SK-N-DZ (cell line): ENCODE measurements at regions not wholly inside any gene's neighbourhood (a gene's known extent, or its start where the extent isn't known, plus 50 kb on each side); places are given as distances from the start of the nearest gene placed in this dataset.

Experiments used
- DNase-seq: peaks from one replicate; pipeline ENCODE4 v3.0.0-alpha.2; 2015; ENCODE audit warnings: low spot score

DNA sequence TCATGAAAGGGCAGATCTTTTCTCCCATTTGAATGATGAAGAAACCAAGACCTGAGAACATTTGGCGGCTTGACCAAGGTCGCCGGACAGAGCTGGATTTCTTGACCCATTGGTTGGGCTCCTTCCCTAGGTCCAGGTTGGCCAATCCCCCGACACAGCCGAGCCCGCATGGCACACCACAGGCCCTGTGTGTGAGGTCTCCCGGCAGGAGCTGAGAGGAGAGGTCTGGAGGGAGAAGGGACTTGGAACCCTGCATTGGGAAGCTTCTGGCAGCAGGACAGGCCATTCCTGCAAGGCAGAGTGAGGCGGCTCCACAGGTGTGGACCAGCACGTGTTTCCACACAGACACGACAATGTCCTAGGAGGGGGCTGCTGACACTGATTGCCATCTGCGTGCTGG is 98.6 kb upstream of the THY1 start:
- no peak for DNase-seq

GRCh38 chr11:119520966-119521365 is 98.0 kb upstream of the THY1 start:
- DNase-seq = no peak

GRCh38 chr11:119520400-119520799 is 97.4 kb upstream of the THY1 start:
- DNase-seq = no peak

DNA sequence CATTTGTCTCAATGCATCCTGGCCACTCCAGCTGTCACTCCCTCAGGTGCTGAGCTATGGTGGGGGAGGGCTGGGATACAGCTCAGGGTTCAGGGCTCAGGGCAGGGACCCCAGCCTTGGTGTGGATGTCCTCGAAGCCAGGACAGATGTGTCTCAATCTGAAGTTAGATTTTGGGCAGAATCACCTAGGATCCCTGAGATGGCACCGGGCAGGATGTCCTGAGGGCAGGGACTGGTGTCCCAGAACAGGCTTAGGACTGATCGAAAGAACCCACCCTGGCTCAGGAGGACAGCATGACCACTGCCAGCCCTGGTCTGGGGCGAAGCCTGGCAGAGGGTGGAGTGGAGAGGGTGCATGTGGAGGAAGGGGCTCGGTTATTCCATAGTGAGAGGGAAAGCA is 96.8 kb upstream of the THY1 start:
- DNase-seq = no peak

DNA sequence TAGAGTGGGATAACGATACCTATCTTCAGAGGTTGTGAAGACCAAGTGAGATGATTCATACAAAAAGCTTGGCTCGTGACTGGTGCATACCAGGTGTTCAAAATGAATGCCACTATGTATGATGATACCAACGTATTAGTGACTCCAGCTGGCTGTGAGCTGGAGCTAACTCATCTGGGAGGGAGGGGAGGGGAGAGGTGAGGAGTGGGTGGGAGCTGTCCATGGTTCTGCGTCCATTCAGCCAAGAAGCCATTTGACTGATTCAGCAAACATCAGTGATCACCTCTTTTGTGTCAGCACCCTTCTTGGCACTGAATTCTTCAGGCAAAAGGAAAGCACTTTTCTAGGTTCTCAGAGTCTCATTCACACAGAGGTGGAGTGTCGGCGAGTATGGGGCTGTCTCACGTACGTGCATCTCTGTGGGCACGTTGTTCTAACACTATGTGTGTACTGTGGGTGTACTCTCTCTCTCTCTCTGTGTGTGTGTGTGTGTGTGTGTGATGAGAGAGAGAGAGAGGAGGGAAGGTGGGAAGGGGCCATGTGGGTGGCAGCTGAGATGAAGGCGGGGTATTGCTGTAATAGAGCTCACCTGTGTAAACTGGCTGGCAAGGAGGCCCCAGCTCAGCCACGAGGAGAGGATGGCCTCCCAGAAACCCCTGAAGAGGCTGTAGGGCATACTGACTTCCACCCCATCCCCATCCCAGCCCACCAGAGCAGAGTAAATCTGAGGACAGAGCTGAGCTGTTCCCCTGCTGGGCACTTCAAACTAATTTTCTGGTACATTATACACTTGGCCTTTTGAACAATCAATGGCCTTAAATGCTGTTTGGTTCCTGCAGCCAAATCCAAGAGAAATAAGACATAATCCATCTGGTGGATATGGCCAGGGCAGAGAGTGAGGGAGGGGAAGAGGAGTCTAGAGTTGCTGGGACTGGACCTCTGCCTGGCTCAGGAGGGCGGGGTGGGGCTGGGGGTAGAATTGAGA is 96.1 kb upstream of the THY1 start:
- no peak for DNase-seq

DNA sequence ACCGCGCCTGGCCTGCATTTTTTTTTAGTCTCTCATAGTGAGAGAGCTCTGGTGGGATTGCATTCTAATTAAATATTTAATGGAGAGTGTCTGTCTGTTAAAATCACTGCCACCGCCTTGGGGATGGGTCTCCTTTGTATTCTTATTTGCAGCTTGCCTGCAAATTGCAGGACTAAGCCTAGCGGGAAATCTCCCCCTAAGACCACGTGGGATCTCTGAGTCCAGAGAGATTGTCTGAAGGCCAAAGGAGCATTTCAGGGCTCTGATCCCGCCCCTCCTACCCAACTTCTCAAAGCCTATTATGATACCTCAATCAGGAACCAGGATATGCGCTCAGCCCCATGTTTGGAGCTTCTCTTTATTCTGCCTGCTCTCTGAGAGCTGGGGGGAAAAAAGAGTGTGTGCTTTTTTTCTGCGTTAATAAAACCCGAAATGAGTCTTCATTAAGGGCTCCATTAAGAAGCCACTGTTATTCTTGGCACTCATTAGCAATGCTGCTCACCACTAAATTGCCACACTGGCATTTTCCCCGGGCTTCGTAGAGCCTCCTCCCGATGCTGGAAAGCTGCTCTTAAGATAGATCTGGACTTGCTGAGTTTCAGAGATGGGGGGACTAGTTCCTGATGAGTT is 92.9 kb upstream of the THY1 start:
- no peak for DNase-seq

- DNase-seq = no peak
Observed at GRCh38 chr11:119513806-119514170, 90.8 kb upstream of the THY1 start.

DNA sequence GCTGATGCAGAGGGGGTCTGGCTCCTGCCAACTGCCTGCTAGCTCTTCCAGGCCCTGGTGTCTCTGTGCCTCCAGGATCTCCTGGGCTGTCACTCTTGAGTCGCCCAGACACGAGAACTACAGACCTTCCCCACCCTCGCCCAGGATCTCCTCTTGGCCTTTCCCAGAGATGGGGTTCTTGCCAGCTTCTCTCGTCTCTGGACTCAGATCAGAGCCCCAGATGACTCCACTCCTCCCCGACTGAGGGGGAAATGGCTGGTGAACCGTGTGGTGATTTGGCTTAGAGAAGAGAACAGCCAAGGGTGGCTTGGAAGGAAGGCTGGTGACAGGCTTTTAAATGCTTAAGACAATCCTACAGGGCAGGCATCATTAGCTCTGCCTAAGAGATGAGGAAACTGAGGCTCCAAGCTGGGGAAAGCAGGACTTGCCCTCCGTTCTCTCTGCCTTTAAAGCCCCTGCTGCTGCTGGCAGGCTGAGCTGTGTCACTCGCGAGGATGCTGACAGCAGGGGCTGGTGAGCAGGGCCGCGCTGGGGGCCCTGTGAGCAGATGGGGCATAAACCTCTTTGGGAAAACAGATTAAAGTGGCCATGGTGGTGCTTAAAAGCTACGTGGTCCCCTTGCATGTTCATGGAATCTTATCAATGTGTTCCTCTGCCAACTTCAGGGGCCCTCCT is 90.3 kb upstream of the THY1 start:
- no peak for DNase-seq

DNA sequence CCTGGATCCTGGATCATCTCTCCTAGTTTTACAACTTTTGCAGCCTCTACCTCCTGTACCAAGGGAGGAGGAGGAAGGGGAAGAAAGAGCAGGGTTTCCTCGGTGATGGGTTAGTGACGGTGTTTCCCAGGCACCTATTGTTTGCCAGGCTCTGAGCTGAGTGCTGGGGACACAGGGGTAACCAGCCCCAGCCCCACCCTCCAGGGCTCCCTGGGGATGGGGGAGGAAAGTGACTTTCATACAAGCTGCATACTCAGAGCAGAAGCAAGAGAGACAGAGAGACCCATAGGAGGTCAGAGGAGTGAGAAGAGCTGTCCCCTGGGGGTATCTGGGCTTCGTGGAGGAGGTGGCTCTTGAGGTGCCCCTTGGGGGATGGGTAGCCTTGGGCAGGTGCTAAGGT is 89.4 kb upstream of the THY1 start:
- no peak for DNase-seq

DNA sequence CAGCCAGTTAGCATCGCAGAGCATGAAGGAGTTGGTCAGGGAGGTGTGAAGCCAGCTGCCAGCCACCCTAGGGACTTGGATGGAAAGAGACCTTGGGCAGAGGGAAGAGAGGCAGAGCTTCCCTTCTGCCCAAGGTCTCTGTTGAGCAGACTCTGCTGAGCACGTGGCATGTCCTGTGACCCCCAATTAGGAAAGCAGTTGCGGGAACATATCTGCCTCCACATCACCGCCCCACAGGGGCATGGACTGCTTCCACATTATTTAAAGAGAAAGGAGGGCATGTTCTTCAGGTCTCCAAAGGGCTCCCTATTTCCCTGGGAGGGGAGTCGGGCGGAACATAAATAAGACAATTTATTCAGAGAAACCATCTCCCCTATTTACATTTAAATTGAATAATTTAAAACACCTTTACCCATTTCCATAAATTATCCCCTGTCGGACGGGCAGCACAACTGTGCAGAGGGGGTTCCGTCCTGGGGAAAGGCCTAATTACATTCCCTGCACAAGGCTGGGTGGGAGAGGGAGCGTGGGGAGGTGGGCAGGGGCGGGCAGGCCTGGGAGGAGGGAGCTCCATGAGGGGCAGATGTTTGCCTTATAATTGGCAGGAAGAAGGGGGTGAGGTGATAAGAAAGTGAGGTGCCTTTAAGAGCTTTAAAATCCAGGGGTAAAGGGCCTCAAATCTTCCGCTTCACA is 88.8 kb upstream of the THY1 start:
- DNase-seq = no peak

- no peak for DNase-seq
Observed at GRCh38 chr11:119509969-119510401, 87.0 kb upstream of the THY1 start.

DNA sequence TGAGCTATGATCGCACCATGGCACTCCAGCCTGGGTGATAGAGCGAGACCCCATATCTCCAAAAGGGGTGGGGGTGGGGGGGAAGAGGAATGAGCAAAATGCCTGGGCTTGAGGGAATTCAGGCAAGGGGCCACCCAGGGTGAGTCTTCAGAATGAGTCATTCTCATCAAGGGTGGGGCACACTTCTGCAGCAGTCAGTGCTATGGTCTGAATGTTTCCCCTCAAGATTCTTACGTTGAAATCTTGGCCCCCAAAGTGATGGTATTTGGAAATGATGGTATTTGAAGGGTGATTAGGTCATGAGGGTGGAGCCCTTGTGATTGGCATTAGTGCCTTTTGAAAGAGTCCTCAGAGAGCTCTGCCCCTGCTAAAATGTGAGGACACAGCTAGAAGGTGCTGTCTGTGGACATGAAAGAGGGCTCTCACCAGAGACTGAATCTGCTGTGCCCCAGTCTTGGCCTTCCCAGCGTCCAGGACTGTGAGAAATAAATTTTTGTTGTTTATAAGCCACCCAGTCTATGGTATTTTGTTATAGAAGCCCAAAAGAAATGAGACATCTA is 86.4 kb upstream of the THY1 start:
- no peak for DNase-seq

DNA sequence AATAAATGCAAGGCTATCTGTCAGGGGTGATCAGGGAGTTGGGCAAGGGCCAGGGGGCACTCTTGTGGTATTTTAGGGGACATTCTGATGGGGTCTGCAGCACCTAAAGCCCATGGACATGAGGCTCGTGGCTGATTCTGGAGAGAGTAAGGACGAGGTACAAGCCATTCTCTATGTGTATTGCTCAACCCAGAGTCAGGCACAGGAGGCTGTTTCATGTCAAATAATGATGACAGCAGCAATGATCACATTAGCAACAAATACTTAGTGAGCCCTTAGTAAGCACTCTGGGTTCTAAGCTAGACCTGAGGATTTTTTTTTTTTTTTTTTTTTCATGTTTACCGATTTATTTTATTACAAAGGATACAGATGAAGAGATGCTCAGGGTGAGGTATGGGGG is 83.5 kb upstream of the THY1 start:
- peak; percentile 81 for DNase-seq

- no peak for DNase-seq
Observed at GRCh38 chr11:119505861-119506260, 82.9 kb upstream of the THY1 start.

GRCh38 chr11:119505071-119505470 is 82.1 kb upstream of the THY1 start:
- DNase-seq = no peak

DNA sequence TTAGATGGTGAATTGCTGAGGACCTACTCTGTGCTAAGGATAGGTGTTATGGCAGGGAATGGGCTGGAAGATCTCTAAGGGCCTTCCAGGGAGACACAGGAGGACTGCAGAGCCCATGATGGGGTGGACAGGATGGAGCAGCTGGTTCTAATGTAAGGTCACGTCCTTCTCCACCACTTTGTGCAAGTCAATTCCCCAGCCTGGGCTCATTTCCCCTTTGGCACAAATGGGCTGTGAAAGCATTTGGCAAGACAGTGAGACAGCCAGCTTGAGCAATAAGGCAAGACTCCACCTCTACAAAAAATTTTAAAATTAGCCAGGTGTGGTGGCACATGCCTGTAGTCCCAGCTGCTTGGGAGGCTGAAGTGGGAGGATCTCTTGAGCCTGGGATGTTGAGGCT is 81.4 kb upstream of the THY1 start:
- no peak for DNase-seq

- DNase-seq = no peak
Observed at GRCh38 chr11:119501777-119502405, 78.9 kb upstream of the THY1 start.

GRCh38 chr11:119497717-119498116 is 74.7 kb upstream of the THY1 start:
- DNase-seq = no peak

GRCh38 chr11:119496997-119497396 is 74.0 kb upstream of the THY1 start:
- DNase-seq = no peak

DNA sequence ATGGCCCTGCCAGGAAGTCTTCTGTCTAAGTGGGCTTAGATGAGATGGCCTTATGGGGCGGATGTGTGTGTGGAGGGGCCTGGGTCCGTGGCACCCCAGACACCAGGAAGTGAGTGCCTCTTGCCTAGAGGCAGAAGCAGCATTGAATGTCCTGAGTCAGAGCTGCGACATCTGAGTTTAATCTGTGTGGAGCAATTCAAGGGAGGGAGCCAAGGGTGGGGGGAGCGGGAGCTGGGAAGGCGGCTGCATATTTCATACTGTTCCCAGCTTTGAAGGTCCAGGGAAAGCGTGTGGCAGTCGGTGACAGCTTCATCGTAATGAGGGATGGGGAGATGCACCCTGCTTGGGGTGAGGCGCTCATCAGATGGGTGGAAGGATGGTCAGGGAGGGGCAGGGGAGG is 73.5 kb upstream of the THY1 start:
- DNase-seq = no peak

DNA sequence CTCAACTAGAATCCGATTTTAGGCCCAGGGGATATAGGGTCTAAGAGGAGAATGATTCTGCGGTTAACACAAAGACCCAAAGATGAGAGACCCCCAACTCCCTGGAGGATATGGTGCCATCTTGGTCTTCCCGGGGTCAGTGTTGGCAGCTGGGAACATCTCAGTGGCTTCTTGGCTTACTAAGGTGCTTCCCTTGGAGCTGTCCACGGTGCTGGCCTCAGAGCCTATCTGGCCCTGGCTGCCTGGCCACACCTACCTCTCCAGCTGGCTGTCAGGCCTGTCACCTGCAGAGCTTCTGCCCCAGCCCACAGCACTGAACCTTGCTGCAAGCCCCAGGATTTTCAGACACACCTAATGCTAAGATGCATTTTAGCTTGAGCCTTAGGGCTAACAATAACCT is 70.7 kb upstream of the THY1 start:
- DNase-seq = no peak
